ENCODE measurements at regions not wholly inside any gene's neighbourhood (a gene's known extent, or its start where the extent isn't known, plus 50 kb on each side); places are given as distances from the start of the nearest gene placed in this dataset.

DNA sequence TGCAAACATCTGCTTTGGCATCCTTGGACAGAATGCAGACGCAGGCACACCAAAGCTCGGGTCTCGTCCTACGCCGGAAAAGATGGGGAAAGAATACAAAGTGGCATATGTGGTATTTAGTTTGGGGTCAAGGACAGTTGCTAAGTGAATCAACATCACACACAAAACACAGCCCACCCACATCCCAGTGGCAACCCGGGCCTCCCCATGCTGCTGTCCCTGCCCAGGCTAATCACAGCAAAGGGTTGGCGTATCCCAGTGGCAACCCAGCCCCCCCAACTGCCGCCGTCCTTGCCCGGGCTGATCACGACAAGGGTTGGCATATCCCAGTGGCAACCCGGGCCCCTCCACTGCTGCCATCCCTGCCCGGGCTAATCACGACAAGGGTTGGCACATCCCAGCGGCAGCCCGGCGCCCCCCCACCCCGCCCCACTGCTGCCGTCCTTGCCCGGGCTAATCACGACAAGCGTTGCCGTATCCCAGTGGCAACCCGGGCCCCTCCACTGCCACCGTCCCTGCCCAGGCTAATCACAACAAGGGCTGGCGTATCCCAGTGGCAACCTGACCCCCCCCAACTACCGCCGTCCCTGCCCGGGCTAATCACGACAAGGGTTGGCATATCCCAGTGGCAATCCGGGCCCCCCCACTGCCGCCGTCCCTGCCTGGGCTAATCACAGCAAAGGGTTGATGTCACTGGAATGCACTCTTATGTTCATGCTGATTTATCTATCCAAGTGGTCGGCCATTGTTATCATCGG is 167.8 kb upstream of the SOX1 start:
- no peak overlapping the region for H3K4me3 Mint-ChIP-seq
- TF ChIP-seq, protein P1, sequence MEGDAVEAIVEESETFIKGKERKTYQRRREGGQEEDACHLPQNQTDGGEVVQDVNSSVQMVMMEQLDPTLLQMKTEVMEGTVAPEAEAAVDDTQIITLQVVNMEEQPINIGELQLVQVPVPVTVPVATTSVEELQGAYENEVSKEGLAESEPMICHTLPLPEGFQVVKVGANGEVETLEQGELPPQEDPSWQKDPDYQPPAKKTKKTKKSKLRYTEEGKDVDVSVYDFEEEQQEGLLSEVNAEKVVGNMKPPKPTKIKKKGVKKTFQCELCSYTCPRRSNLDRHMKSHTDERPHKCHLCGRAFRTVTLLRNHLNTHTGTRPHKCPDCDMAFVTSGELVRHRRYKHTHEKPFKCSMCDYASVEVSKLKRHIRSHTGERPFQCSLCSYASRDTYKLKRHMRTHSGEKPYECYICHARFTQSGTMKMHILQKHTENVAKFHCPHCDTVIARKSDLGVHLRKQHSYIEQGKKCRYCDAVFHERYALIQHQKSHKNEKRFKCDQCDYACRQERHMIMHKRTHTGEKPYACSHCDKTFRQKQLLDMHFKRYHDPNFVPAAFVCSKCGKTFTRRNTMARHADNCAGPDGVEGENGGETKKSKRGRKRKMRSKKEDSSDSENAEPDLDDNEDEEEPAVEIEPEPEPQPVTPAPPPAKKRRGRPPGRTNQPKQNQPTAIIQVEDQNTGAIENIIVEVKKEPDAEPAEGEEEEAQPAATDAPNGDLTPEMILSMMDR (IDR thresholded peaks at IDR 0.05): no peak
- H3K9me3 Mint-ChIP-seq: no peaks in the 10 kb centered on the region
- DNase-seq (no peak), ATAC-seq (ENCODE audit: low read depth) (no peak)
- CTCF ChIA-PET: no interaction called here
- no peak overlapping the region for H3K27ac Mint-ChIP-seq
- POLR2A ChIA-PET: no interaction called here
- H3K36me3 Mint-ChIP-seq (ENCODE audit: low read depth): no peaks in the 10 kb centered on the region
- intact Hi-C loops (cut with micrococcal nuclease): no loop called here
- peaks cover 4% of the 10 kb centered on the region for H3K27me3 Mint-ChIP-seq
- no peaks in the 10 kb centered on the region for H3K4me1 Mint-ChIP-seq

DNA sequence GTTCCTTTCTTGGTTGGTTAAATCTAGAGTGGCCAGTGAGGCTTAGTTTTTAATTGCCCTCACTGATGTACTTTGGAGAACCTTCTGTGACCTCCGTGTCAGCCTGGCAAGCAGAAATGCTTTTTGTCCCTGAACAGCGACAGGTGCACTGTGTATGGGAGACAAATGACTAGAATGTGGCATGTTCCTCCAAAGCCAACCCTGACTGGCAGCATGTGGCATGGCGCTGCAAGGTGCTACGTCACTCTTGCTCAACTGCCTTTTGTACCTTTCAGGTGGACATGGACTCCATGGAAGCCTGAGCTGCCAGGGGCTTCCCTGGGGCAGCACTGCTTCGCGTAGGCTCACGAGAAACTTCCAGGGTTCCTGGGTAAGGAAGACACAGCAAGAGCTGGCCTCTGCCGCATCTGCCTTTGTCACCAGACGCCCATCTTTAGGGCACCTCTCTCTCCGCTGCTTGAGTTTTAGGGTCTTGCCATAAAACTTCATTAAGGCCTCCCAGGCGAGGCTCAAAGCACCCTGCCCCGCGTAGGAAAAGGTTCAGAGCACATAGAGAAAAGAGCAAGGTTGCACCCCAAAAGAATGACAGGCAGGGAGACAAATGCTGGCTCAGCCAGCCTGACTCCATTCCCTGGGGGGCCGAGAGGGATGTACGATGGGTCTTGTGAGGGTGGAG is 167.1 kb upstream of the SOX1 start:
- ATAC-seq (ENCODE audit: low read depth): no peak
- Mint-ChIP-seq H3K27me3 (peaks cover 4% of the 10 kb centered on the region), H3K9me3 (no peaks in the 10 kb centered on the region), H3K4me1 (no peaks in the 10 kb centered on the region), H3K36me3 (ENCODE audit: low read depth) (no peaks in the 10 kb centered on the region), H3K27ac (no peak overlapping the region), H3K4me3 (no peak overlapping the region)
- POLR2A ChIA-PET: no interaction called here
- intact Hi-C loops (cut with micrococcal nuclease): no loop called here
- no peak for DNase-seq
- CTCF ChIA-PET: no interaction called here
- TF ChIP-seq, protein P1 (IDR thresholded peaks at IDR 0.05): no peak

DNA sequence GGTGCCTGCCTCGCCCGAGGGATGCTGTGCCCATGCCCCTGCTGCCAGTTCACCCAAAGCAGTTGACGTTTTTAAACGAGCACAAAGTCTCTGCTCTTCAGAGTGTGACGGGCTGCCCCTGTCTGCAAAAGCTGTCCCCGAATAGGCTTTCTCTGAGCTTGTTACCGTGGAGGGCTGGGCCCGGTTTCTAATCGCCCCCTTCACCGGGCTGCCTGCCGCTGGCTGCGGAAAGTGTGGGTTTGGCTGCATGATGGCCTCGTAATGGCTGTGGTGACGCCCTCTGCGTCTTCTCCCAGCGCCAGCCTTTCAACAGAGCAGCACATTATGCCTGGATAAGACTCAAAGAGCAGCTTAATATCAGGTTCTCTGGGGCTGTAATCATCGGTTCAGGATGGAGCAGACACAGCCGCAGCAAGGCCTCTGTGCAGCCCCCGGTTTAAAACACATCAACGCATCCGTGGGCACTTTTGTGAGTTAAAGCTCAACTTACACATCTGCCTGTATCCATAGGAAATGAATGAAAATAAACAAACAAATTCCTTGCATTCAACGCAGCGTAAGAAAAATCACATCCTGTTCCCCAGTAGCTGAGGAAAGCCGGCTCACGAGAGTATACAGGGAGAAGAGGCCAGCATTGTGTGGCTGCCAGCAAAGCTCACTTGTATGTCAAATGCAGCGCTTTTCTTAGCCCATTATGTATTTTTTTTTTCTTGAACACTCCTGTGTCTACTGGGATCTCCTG is 166.4 kb upstream of the SOX1 start:
- POLR2A ChIA-PET: no interaction called here

DNA sequence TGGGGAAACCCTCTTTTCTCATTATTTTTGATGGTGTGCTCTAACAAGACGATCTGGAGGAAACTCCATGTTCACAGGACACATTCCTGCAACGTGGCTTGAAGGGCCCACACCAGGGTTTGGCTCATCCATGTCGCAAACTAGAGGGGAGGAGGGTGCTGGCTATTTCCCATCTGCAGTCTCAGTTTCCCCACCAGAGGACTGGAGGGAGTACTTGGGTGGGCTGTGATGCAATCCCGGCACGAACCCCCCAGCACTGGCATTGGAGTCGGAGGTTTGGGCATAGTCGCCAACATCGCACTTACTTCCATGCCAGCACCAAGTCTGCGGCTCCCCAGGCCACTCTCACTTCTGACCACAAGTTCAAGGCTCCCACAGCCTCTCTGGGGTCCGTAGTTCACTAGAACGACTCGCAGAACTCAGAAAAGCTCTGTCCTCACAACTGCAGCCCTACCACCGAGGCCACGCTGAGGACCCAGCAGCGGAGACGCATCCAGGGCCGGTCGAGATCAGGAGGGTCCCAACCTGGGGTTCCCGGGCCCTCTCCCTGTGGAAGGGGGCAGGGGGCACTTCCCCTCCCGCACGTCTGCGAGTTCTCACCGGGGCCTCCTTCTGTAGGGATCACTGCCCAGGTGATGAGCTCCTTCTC is 165.6 kb upstream of the SOX1 start:
- Mint-ChIP-seq H3K27ac (no peak overlapping the region), H3K4me1 (no peaks in the 10 kb centered on the region), H3K27me3 (peaks cover 4% of the 10 kb centered on the region), H3K9me3 (peaks cover 3% of the 10 kb centered on the region), H3K4me3 (no peak overlapping the region), H3K36me3 (ENCODE audit: low read depth) (no peaks in the 10 kb centered on the region)
- ATAC-seq (ENCODE audit: low read depth): no peak
- TF ChIP-seq, protein P1 (IDR thresholded peaks at IDR 0.05): no peak
- POLR2A ChIA-PET: no interaction called here
- DNase-seq: no peak
- CTCF ChIA-PET: no interaction called here
- intact Hi-C loops (cut with micrococcal nuclease): no loop called here

More for the DNA sequence above, 166.4 kb upstream of the SOX1 start:
- Mint-ChIP-seq H3K4me3 (no peak overlapping the region), H3K36me3 (ENCODE audit: low read depth) (no peaks in the 10 kb centered on the region), H3K27me3 (peaks cover 4% of the 10 kb centered on the region), H3K4me1 (no peaks in the 10 kb centered on the region), H3K9me3 (peaks cover 2% of the 10 kb centered on the region), H3K27ac (no peak overlapping the region)
- DNase-seq (no peak), ATAC-seq (ENCODE audit: low read depth) (no peak)
- CTCF ChIA-PET: no interaction called here
- intact Hi-C loops (cut with micrococcal nuclease): no loop called here
- TF ChIP-seq, protein P1 (IDR thresholded peaks at IDR 0.05): no peak

DNA sequence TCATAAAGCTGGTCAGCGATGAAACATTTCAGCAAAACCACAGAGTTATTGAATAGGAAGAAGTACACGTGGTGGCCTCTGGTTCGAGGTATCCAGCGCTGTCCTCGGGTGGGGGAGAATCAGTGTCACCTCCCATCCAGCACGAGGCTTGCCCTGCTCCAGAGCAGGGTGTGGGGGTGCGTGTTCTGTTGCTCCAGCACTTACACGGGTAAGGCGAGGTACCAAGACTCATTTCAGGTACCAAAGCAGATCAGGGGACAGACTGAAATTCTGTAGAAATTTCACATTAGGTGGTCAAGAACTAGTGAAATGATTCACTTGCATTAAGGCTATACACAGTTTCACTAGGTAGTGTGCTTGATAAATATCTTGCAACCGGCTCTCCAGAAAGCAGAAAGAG is 164.2 kb upstream of the SOX1 start:
- Mint-ChIP-seq H3K36me3 (ENCODE audit: low read depth) (no peaks in the 10 kb centered on the region), H3K27me3 (no peaks in the 10 kb centered on the region)
- CTCF ChIA-PET: no interaction called here

More for the DNA sequence above, 164.2 kb upstream of the SOX1 start:
- ATAC-seq (ENCODE audit: low read depth): no peak
- POLR2A ChIA-PET: no interaction called here
- H3K4me1 Mint-ChIP-seq: no peaks in the 10 kb centered on the region
- TF ChIP-seq, protein P1 (IDR thresholded peaks at IDR 0.05): no peak
- peaks cover 3% of the 10 kb centered on the region for H3K9me3 Mint-ChIP-seq
- H3K4me3 Mint-ChIP-seq: no peak overlapping the region
- H3K27ac Mint-ChIP-seq: no peak overlapping the region
- DNase-seq: no peak
- intact Hi-C loops (cut with micrococcal nuclease): no loop called here
